BE2C (cell line): ENCODE measurements at regions not wholly inside any gene's neighbourhood (a gene's known extent, or its start where the extent isn't known, plus 50 kb on each side); places are given as distances from the start of the nearest gene placed in this dataset.

ENCODE experiments used
- DNase-seq: peaks from one replicate; pipeline ENCODE4 v3.0.0-alpha.2; 2020
- H3K27me3 ChIP-seq: fragments of 250-450 bp; sonication (Bioruptor Pico); 2 replicates; pipeline ENCODE4 v1.5.1; 2020; ENCODE audit warnings: mild to moderate bottlenecking
- H3K36me3 ChIP-seq: fragments of 250-450 bp; sonication (Bioruptor Pico); 2 replicates; pipeline ENCODE4 v1.5.1; 2020; ENCODE audit warnings: mild to moderate bottlenecking
- H3K4me1 ChIP-seq: fragments of 250-450 bp; sonication (Bioruptor Pico); 2 replicates; pipeline ENCODE4 v1.5.1; 2020
- H3K4me3 ChIP-seq: 2 replicates; pipeline ENCODE4 v1.5.1; 2011; ENCODE audit warnings: low read depth, low read length
- H3K9me3 ChIP-seq: fragments of 250-450 bp; sonication (Bioruptor Pico); 2 replicates; pipeline ENCODE4 v1.5.1; 2020
- TF ChIP-seq, protein P1 (sequence below): IDR thresholded peaks from 2 replicates; pipeline ENCODE4 v1.5.1; 2012; ENCODE audit warnings: mild to moderate bottlenecking, low read depth, low read length

DNA sequence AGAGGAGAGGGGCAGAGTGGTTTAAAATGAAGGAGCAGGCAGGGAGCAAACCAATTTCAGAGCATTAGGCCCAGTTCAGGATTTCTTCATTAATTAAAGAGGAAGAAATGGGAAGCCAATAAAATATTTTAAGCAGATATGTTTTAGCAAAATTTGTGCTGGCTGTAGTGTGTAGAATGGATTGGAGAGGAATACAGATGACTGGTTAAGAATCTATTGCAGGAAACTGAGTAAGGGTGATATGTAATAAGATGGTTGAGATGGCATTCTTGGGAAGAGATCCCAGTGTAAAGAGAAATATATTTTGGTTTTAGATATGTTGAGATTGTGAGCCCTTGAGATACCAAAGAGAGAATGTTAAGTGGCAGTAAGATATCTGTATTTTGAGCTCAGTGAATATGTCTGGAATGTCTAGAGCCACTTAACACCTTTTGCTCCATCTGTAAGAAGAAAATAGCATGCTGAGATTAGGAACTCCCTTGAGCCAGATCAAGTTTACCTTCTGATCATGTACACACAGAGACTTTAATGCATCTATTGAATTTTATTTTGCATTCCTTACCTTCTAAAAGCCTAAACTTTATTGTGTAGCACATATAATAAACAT, 79.5 kb upstream of the SLC27A6 start:
- DNase-seq, result no peak
- Histone ChIP-seq H3K4me3 (no peak overlapping the region), H3K4me1 (no peaks in the 10 kb centered on the region), H3K9me3 (no peaks in the 10 kb centered on the region), H3K36me3 (no peaks in the 10 kb centered on the region), H3K27me3 (peaks cover 10% of the 10 kb centered on the region)
- TF ChIP-seq, protein P1, sequence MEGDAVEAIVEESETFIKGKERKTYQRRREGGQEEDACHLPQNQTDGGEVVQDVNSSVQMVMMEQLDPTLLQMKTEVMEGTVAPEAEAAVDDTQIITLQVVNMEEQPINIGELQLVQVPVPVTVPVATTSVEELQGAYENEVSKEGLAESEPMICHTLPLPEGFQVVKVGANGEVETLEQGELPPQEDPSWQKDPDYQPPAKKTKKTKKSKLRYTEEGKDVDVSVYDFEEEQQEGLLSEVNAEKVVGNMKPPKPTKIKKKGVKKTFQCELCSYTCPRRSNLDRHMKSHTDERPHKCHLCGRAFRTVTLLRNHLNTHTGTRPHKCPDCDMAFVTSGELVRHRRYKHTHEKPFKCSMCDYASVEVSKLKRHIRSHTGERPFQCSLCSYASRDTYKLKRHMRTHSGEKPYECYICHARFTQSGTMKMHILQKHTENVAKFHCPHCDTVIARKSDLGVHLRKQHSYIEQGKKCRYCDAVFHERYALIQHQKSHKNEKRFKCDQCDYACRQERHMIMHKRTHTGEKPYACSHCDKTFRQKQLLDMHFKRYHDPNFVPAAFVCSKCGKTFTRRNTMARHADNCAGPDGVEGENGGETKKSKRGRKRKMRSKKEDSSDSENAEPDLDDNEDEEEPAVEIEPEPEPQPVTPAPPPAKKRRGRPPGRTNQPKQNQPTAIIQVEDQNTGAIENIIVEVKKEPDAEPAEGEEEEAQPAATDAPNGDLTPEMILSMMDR, result no peak

DNA sequence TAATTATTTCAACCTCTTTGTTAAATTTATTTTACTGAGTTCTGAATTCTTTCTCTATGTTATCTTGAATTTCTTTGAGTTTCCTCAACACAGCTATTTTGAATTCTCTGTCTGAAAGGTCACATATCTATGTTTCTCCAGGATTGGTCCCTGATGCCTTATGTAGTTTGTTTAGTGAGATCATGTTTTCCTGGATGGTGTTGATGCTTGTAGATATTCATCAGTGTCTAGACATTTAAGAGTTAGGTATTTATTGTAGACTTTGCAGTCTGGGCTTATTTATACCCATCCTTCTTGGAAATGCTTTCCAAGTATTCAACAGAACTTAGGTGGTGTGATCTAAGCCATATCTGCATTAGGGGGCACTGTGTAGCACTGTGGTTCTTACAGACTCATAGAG, 70.2 kb upstream of the SLC27A6 start:
- H3K4me3 ChIP-seq, result no peak overlapping the region
- DNase-seq, result no peak
- no peaks in the 10 kb centered on the region for H3K4me1 ChIP-seq
- H3K27me3 ChIP-seq, result no peaks in the 10 kb centered on the region; the same call in 1 of the 2 replicates
- no peaks in the 10 kb centered on the region for H3K9me3 ChIP-seq
- H3K36me3 ChIP-seq, result no peaks in the 10 kb centered on the region
- TF ChIP-seq, protein P1, result no peak; the same call in 1 of the 2 replicates

DNA sequence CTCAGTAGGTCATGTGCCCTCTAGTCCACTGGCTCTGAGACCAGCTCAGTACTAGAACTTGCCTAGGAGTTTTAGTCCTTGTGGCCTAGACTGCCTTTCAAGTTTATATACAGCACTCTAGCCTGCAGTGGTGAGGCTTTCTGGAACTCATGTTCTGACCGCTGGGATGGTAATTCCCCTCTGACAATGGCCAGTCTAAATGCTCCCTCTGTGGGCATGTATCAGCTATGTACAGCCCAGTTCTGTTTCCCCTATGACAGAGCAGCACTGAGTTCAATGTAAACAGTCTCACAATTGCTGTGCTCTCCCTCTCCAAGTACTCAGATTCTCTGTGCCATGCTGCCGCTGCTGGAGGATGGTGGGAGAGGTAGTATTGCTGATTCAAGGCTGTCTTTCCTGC, 68.6 kb upstream of the SLC27A6 start:
- Histone ChIP-seq H3K4me1 (no peaks in the 10 kb centered on the region), H3K27me3 (no peaks in the 10 kb centered on the region; the same call in 1 of the 2 replicates), H3K36me3 (no peaks in the 10 kb centered on the region), H3K4me3 (no peak overlapping the region), H3K9me3 (no peaks in the 10 kb centered on the region)
- TF ChIP-seq, protein P1, result no peak
- no peak for DNase-seq

DNA sequence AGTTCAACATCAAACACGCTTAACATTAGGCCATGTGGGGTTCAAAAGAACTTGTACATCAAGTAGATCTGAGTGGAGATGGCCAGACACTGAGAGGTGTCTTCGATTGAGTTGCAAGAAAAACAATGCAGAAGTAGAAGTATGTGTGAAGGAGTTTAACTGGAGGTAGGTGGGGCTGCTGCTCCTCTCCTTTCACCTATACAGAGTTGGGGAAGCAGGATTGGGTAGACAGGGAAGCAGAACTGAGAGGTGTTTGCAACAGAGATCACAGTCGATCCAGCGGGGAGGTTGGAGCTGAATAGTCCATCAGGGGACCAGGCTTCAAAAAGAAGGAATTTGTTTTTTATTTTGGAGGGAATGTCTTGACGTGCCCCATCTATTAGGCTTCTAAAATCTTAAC, 61.7 kb upstream of the SLC27A6 start:
- Histone ChIP-seq H3K36me3 (no peaks in the 10 kb centered on the region), H3K4me1 (peaks cover 8% of the 10 kb centered on the region), H3K4me3 (no peak overlapping the region), H3K9me3 (no peaks in the 10 kb centered on the region), H3K27me3 (no peaks in the 10 kb centered on the region)
- TF ChIP-seq, protein P1, result no peak
- no peak for DNase-seq

DNA sequence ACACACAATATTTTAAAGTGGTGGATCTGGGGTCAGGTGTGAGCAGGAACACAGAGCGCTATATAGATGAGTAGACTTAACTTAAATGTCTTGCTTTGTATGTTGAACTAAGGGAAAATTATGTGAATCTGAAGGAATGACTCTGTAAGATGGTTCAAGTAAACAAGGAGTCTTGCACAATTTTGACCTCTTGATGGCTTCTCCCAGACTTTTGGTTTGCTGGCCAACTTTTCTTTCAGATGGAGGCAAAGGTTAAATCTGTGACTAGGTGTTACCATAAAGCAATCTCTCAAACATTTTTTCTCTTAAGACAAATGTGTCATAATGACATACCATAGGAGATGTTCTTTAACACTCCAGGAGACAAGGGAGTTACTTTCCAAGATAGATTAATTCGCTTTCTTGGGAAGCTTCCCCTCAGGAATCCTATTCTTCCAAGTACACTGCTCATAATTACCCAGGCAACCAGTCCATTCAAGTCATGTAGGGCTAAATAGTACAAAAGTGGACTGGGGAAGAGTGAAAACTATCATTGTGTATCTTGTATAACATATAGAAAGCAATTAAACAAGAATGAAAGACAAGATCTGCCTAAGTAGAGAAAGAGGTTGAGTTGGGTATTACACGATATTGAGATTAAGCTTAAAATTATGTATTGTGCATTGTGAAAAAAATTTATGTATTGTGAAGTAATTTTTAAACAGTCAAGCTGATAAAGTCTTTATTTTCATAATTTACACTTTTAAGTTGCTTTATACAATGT, 60.3 kb upstream of the SLC27A6 start:
- no peaks in the 10 kb centered on the region for H3K9me3 ChIP-seq
- DNase-seq, result no peak
- no peak overlapping the region for H3K4me3 ChIP-seq
- no peaks in the 10 kb centered on the region for H3K27me3 ChIP-seq
- TF ChIP-seq, protein P1, result no peak
- peaks cover 8% of the 10 kb centered on the region for H3K4me1 ChIP-seq
- H3K36me3 ChIP-seq, result no peaks in the 10 kb centered on the region

DNA sequence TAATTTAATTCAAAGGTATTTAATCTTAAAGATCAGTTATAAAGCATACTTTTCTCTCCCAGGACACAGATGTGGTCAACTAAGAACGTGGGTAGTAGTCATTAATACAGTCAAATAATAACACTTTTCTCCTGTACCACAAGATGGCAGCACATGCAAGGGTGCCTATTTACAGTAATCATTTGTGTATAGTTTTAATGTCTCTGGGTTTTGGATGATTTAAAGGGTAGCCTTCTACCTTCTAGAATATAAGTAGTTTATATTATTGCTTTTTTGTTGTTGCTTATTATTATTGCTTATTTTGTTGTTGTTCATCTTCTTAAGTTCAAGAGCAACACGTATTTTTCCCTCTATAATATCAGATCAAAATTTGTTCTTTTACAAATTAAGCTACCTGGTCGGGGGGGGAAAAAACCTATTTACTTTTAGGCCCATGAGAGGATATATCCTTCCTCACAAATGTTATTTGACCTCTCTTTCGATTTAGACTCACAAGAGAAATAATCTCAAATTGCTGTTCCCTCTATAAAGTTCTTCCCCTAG, 59.6 kb upstream of the SLC27A6 start:
- Histone ChIP-seq H3K4me1 (peaks cover 8% of the 10 kb centered on the region), H3K27me3 (no peaks in the 10 kb centered on the region), H3K4me3 (no peak overlapping the region), H3K9me3 (no peaks in the 10 kb centered on the region), H3K36me3 (no peaks in the 10 kb centered on the region)
- peak; percentile 59 for DNase-seq
- TF ChIP-seq, protein P1, result peak; percentile 85
